HCT116 (cell line): ENCODE measurements at regions not wholly inside any gene's neighbourhood (a gene's known extent, or its start where the extent isn't known, plus 50 kb on each side); places are given as distances from the start of the nearest gene placed in this dataset.

Experiments used
- EZH2 ChIP-seq: fragments of 200-600 bp; sonication (generic); IDR thresholded peaks from 2 replicates; pipeline ENCODE4 v1.6.1; 2017; ENCODE audit warnings: antibody characterized with exemption, mixed run types
- FOSL1 ChIP-seq: IDR thresholded peaks from 2 replicates; pipeline ENCODE4 v1.6.1; 2012; ENCODE audit warnings: low read depth
- JUND ChIP-seq: IDR thresholded peaks from 2 replicates; pipeline ENCODE4 v1.6.1; 2012
- REST ChIP-seq: IDR thresholded peaks from 2 replicates; pipeline ENCODE4 v1.6.1; 2012; ENCODE audit warnings: low read depth
- SIN3A ChIP-seq: IDR thresholded peaks from 2 replicates; pipeline ENCODE4 v1.6.1; 2012; ENCODE audit warnings: low read depth
- YY1 ChIP-seq: IDR thresholded peaks from 2 replicates; pipeline ENCODE4 v1.6.1; 2011; ENCODE audit warnings: low read length, low read depth, moderate library complexity, mild to moderate bottlenecking; ENCODE audit not compliant: insufficient replicate concordance; ENCODE audit errors: extremely low read depth
- ZBTB33 ChIP-seq: IDR thresholded peaks from 2 replicates; pipeline ENCODE4 v1.6.1; 2011; ENCODE audit warnings: mild to moderate bottlenecking, low read length, moderate library complexity; ENCODE audit not compliant: insufficient replicate concordance; ENCODE audit errors: extremely low read depth
- ZFX ChIP-seq: fragments of 450-650 bp; IDR thresholded peaks from 2 replicates; pipeline ENCODE4 v1.6.1; 2017

GRCh38 chr19:5229778-5230335 is 110.8 kb downstream of the PTPRS start (continued):
- TF ChIP-seq REST = no peak
- TF ChIP-seq ZBTB33 = no peak
- TF ChIP-seq YY1 = no peak
- TF ChIP-seq JUND = no peak
- TF ChIP-seq ZFX = no peak
- no peak for TF ChIP-seq EZH2
- no peak for TF ChIP-seq SIN3A
- TF ChIP-seq FOSL1 = no peak
- TF ChIP-seq, all 23 proteins: peak for 0
